DOHH2 (cell line): ENCODE measurements at regions not wholly inside any gene's neighbourhood (a gene's known extent, or its start where the extent isn't known, plus 50 kb on each side); places are given as distances from the start of the nearest gene placed in this dataset.

Experiments
- CTCF ChIP-seq: fragments of 200-600 bp; sonication (generic); IDR thresholded peaks from one replicate; pipeline ENCODE4 v1.5.1; 2014; ENCODE audit warnings: antibody characterized with exemption, mild to moderate bottlenecking, low read depth, low read length; ENCODE audit not compliant: poor library complexity, severe bottlenecking
- EZH2phosphoT487 ChIP-seq: fragments of 200-600 bp; sonication (generic); IDR thresholded peaks from 2 replicates; pipeline ENCODE4 v1.6.1; 2017; ENCODE audit warnings: borderline replicate concordance, mild to moderate bottlenecking, antibody characterized with exemption, low read length, moderate library complexity, mixed read lengths

GRCh38 chr9:127556871-127557270 lies 55.2 kb upstream of the STXBP1 start:
- TF ChIP-seq CTCF (no peak), EZH2phosphoT487 (no peak)
